ENCODE measurements at regions not wholly inside any gene's neighbourhood (a gene's known extent, or its start where the extent isn't known, plus 50 kb on each side); places are given as distances from the start of the nearest gene placed in this dataset.

DNA sequence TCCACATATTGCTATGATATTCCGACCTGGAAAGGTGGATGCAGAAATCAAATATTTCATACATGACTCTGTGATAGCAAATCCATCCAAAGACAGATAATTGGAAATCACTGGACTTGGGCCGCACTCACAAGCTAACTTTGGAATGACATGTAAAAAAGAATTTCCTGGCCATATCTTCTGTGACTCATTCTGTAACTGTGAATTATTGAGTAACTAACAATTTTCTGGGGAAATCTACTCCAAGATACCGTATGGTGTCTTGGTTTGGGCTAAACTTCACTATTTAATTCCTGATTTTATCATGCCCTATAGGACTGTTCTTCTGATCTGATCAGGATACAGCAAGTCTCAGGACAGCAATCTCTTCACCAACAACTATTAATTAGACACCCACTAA, 92.7 kb upstream of the LY86 start:
- ATAC-seq (no peak), DNase-seq (ENCODE audit: low read depth in 1 of 2, low spot score in 1 of 2) (no peak), FAIRE-seq (no peak)
- POLR2A ChIA-PET = no interaction called here
- CTCF ChIA-PET = no interaction called here
- no peak overlapping the region for H3K27ac ChIP-seq
- no peak overlapping the region for H3K4me2 ChIP-seq
- H3K9me3 ChIP-seq = no peaks in the 10 kb centered on the region
- WGBS (ENCODE audit: missing lambda C conversion rate) = 33% methylated on average over 3 of the region's 3 CpGs
- TF ChIP-seq PHF8 (IDR thresholded peaks at IDR 0.05; ENCODE audit: borderline replicate concordance, low read depth) (no peak), FOSL2 (IDR thresholded peaks at IDR 0.05) (no peak), FOSL2 (CRISPR knock-in tag; IDR thresholded peaks at IDR 0.05) (no peak), RAD21 (conservative IDR thresholded peaks at IDR 0.05 in 1 of 2, IDR thresholded peaks at IDR 0.05 in 1 of 2) (no peak), POLR2AphosphoS2 (conservative IDR thresholded peaks at IDR 0.05; ENCODE audit: low read length) (no peak), MAZ (IDR thresholded peaks at IDR 0.05; ENCODE audit: borderline replicate concordance, low read depth, low read length) (no peak), GATA3 (IDR thresholded peaks at IDR 0.05; ENCODE audit: borderline replicate concordance) (no peak), HOXB5 (CRISPR knock-in tag; IDR thresholded peaks at IDR 0.05) (no peak), NPAS2 (CRISPR knock-in tag; IDR thresholded peaks at IDR 0.05; ENCODE audit: borderline replicate concordance) (no peak), CEBPB (IDR thresholded peaks at IDR 0.05) (no peak), JUN (IDR thresholded peaks at IDR 0.05) (no peak), MAFK (IDR thresholded peaks at IDR 0.05; ENCODE audit: partially characterized antibody) (no peak)
- TF ChIP-seq, protein P1, sequence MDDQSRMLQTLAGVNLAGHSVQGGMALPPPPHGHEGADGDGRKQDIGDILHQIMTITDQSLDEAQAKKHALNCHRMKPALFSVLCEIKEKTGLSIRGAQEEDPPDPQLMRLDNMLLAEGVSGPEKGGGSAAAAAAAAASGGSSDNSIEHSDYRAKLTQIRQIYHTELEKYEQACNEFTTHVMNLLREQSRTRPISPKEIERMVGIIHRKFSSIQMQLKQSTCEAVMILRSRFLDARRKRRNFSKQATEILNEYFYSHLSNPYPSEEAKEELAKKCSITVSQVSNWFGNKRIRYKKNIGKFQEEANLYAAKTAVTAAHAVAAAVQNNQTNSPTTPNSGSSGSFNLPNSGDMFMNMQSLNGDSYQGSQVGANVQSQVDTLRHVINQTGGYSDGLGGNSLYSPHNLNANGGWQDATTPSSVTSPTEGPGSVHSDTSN (IDR thresholded peaks at IDR 0.05) = no peak
- TF ChIP-seq, protein P2, sequence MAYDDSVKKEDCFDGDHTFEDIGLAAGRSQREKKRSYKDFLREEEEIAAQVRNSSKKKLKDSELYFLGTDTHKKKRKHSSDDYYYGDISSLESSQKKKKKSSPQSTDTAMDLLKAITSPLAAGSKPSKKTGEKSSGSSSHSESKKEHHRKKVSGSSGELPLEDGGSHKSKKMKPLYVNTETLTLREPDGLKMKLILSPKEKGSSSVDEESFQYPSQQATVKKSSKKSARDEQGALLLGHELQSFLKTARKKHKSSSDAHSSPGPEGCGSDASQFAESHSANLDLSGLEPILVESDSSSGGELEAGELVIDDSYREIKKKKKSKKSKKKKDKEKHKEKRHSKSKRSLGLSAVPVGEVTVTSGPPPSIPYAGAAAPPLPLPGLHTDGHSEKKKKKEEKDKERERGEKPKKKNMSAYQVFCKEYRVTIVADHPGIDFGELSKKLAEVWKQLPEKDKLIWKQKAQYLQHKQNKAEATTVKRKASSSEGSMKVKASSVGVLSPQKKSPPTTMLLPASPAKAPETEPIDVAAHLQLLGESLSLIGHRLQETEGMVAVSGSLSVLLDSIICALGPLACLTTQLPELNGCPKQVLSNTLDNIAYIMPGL (CRISPR knock-in tag; IDR thresholded peaks at IDR 0.05; ENCODE audit: borderline replicate concordance) = no peak
- TF ChIP-seq, protein P3, sequence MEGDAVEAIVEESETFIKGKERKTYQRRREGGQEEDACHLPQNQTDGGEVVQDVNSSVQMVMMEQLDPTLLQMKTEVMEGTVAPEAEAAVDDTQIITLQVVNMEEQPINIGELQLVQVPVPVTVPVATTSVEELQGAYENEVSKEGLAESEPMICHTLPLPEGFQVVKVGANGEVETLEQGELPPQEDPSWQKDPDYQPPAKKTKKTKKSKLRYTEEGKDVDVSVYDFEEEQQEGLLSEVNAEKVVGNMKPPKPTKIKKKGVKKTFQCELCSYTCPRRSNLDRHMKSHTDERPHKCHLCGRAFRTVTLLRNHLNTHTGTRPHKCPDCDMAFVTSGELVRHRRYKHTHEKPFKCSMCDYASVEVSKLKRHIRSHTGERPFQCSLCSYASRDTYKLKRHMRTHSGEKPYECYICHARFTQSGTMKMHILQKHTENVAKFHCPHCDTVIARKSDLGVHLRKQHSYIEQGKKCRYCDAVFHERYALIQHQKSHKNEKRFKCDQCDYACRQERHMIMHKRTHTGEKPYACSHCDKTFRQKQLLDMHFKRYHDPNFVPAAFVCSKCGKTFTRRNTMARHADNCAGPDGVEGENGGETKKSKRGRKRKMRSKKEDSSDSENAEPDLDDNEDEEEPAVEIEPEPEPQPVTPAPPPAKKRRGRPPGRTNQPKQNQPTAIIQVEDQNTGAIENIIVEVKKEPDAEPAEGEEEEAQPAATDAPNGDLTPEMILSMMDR (IDR thresholded peaks at IDR 0.05) = no peak
- TF ChIP-seq, protein P4, sequence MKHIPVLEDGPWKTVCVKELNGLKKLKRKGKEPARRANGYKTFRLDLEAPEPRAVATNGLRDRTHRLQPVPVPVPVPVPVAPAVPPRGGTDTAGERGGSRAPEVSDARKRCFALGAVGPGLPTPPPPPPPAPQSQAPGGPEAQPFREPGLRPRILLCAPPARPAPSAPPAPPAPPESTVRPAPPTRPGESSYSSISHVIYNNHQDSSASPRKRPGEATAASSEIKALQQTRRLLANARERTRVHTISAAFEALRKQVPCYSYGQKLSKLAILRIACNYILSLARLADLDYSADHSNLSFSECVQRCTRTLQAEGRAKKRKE (CRISPR knock-in tag; IDR thresholded peaks at IDR 0.05; ENCODE audit: low read depth) = no peak
- no peaks in the 10 kb centered on the region for H3K4me1 ChIP-seq
- H3K4me3 ChIP-seq = no peak overlapping the region

DNA sequence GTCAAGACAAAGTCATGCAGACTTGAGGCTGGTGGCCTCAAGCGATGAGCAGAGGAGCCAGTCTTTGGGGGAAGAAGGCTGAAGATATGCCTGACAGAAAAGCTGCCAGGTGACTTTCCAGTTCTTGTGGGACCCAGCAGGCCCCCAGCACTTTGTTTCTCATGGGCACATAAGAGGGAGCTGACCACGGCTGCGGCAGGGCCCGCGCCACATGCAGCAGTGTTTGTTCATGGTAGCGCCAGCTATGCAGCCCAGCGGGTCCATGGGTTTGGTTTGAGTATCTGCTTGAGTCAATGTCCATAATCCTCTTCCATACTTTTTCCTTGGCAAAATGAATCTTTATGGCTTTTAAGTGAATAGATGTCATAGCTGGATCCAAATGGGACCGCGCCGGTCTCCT, 91.0 kb upstream of the LY86 start:
- H3K4me3 ChIP-seq = no peak overlapping the region
- FAIRE-seq (no peak), DNase-seq (ENCODE audit: low read depth in 1 of 2, low spot score in 1 of 2) (no peak), ATAC-seq (no peak)
- POLR2A ChIA-PET = no interaction called here
- CTCF ChIA-PET = no interaction called here
- H3K27ac ChIP-seq = no peak overlapping the region
- WGBS (ENCODE audit: missing lambda C conversion rate) = 61% methylated on average over 10 of the region's 10 CpGs
- H3K4me1 ChIP-seq = no peaks in the 10 kb centered on the region
- TF ChIP-seq FOSL2 (IDR thresholded peaks at IDR 0.05) (no peak), FOSL2 (CRISPR knock-in tag; IDR thresholded peaks at IDR 0.05) (no peak), MAFK (IDR thresholded peaks at IDR 0.05; ENCODE audit: partially characterized antibody) (no peak), JUNB (IDR thresholded peaks at IDR 0.05) (no peak), NFE2L2 (conservative IDR thresholded peaks at IDR 0.05; ENCODE audit: low read length) (no peak), POLR2A (IDR thresholded peaks at IDR 0.05; ENCODE audit: low read length) (no peak), TFCP2L1 (CRISPR knock-in tag; IDR thresholded peaks at IDR 0.05) (no peak), JUN (IDR thresholded peaks at IDR 0.05) (no peak), RARB (CRISPR knock-in tag; IDR thresholded peaks at IDR 0.05) (no peak), RNF2 (IDR thresholded peaks at IDR 0.05; ENCODE audit: borderline replicate concordance, low read depth) (no peak), NR3C1 (IDR thresholded peaks at IDR 0.05) (no peak)
- TF ChIP-seq, protein P2 (CRISPR knock-in tag; IDR thresholded peaks at IDR 0.05; ENCODE audit: borderline replicate concordance) = no peak
- H3K9me3 ChIP-seq = no peaks in the 10 kb centered on the region
- no peak overlapping the region for H3K4me2 ChIP-seq

Measured in A549 (cell line).